NCI-H128 (cell line): ENCODE measurements at regions not wholly inside any gene's neighbourhood (a gene's known extent, or its start where the extent isn't known, plus 50 kb on each side); places are given as distances from the start of the nearest gene placed in this dataset.

Experiments
- DNase-seq: peaks from one replicate; lab custom pipeline; 2025; ENCODE audit not compliant: unreplicated experiment; lab: John Stamatoyannopoulos, UW

- DNase-seq: no peak
These were observed 145.8 kb downstream of the AASDH start for GRCh38 chr4:56241500-56241899.

GRCh38 chr4:56240554-56241174 lies 146.6 kb downstream of the AASDH start:
- DNase-seq: no peak

GRCh38 chr4:56238251-56238650 lies 149.0 kb downstream of the AASDH start:
- DNase-seq: no peak

- no peak for DNase-seq
These were observed 151.6 kb downstream of the AASDH start for GRCh38 chr4:56235725-56236124.

- DNase-seq: no peak
These were observed 152.3 kb downstream of the AASDH start for GRCh38 chr4:56235011-56235410.

GRCh38 chr4:56234098-56234497 lies 153.2 kb downstream of the AASDH start:
- DNase-seq: no peak

- no peak for DNase-seq
These were observed 155.9 kb downstream of the AASDH start for GRCh38 chr4:56231410-56231809.

GRCh38 chr4:56229947-56230346 lies 157.3 kb downstream of the AASDH start:
- DNase-seq: no peak

GRCh38 chr4:56227301-56227835 lies 159.9 kb downstream of the AASDH start:
- DNase-seq: no peak

- no peak for DNase-seq
These were observed 160.7 kb downstream of the AASDH start for GRCh38 chr4:56226579-56226978.

GRCh38 chr4:56224641-56225040 lies 162.7 kb downstream of the AASDH start:
- no peak for DNase-seq

GRCh38 chr4:56222514-56222913 lies 164.8 kb downstream of the AASDH start:
- DNase-seq: no peak

GRCh38 chr4:56220261-56220660 lies 167.0 kb downstream of the AASDH start:
- no peak for DNase-seq

GRCh38 chr4:56219447-56219846 lies 167.8 kb downstream of the AASDH start:
- DNase-seq: no peak

GRCh38 chr4:56218230-56218895 lies 168.9 kb downstream of the AASDH start:
- no peak for DNase-seq

GRCh38 chr4:56217343-56217890 lies 169.9 kb downstream of the AASDH start:
- DNase-seq: no peak

GRCh38 chr4:56215901-56216300 lies 171.4 kb downstream of the AASDH start:
- DNase-seq: no peak

- DNase-seq: no peak
These were observed 172.0 kb downstream of the AASDH start for GRCh38 chr4:56215141-56215783.

- no peak for DNase-seq
These were observed 173.7 kb downstream of the AASDH start for GRCh38 chr4:56213543-56213942.

- DNase-seq: no peak
These were observed 174.5 kb downstream of the AASDH start for GRCh38 chr4:56212774-56213173.

GRCh38 chr4:56211202-56211601 lies 176.1 kb downstream of the AASDH start:
- DNase-seq: no peak

- no peak for DNase-seq
These were observed 176.9 kb downstream of the AASDH start for GRCh38 chr4:56210397-56210796.
